Central memory CD8-positive, alpha-beta T cell (primary cell): ENCODE measurements at regions not wholly inside any gene's neighbourhood (a gene's known extent, or its start where the extent isn't known, plus 50 kb on each side); places are given as distances from the start of the nearest gene placed in this dataset.

Experiments used
- ATAC-seq: fragments of 150-1000 bp; cut with Tn5 transposase; replicated peaks from 2 replicates; pipeline ENCODE4 v1.10.0; 2022; ENCODE audit warnings: mild to moderate bottlenecking, moderate FRiP score, moderate number of reproducible peaks; ENCODE audit not compliant: poor library complexity, severe bottlenecking; ENCODE audit errors: extremely low read depth
- DNase-seq, 2 donors: peaks; one replicate each; pipeline ENCODE4 v3.0.0; 2021; ENCODE audit warnings: low spot score in 2 of 2
- H3K27ac Mint-ChIP-seq: one replicate; pipeline ENCODE4 v1.8.0; 2022; ENCODE audit warnings: low read depth, mild to moderate bottlenecking, moderate library complexity, mixed read lengths
- H3K27me3 Mint-ChIP-seq: one replicate; pipeline ENCODE4 v1.8.0; 2022; ENCODE audit warnings: mixed read lengths
- H3K36me3 Mint-ChIP-seq: one replicate; pipeline ENCODE4 v1.8.0; 2022; ENCODE audit warnings: mild to moderate bottlenecking, moderate library complexity, mixed read lengths; ENCODE audit not compliant: insufficient read depth
- H3K4me1 Mint-ChIP-seq: one replicate; pipeline ENCODE4 v1.8.0; 2022; ENCODE audit warnings: mixed read lengths
- H3K4me3 Mint-ChIP-seq: one replicate; pipeline ENCODE4 v1.8.0; 2022; ENCODE audit warnings: mild to moderate bottlenecking, moderate library complexity, mixed read lengths
- H3K9me3 Mint-ChIP-seq: one replicate; pipeline ENCODE4 v1.8.0; 2022; ENCODE audit warnings: mixed read lengths

DNA sequence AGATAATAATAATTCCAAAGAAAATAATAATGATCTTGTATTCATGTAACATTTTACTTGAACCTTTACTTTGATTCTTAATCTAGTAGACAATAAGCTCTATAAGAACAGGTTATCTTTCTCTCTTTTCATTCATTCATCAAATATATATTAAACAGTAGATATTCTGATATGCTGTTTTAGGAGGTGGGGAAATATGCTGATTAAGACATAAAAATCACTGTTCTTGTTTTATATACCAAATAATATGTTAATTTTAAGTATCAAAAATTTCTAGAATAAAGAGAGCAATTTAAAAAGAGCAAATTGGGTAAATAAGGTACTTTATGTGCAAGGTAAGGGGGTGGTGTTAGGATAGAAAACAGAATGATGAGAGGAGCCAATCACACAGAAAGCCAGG, 401.9 kb downstream of the PDHA2 start:
- ATAC-seq (no peak), DNase-seq (no peak)
- Mint-ChIP-seq H3K36me3 (no peaks in the 10 kb centered on the region), H3K4me3 (no peak overlapping the region), H3K9me3 (peaks cover 10% of the 10 kb centered on the region), H3K27ac (no peak overlapping the region), H3K4me1 (no peaks in the 10 kb centered on the region), H3K27me3 (no peaks in the 10 kb centered on the region)

DNA sequence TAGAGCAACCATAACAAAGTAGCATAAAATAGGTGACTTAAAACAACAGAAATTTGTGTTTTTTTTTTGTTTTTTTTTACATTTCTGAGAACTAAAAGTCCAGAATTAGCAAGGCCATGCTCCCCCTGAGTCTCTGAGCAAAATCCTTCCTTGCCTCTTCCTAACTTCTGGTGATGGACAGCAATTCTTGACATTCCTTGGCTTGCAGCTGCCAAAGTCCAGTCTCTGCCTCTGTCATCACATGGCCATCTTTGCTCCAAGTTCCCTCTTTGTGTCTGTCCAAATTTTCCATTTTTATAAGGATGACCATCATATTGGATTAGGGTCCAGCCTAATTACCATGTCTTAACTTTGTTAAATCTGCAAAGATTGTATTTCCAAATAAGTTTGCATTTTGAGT, 407.2 kb downstream of the PDHA2 start:
- Mint-ChIP-seq H3K4me3 (no peak overlapping the region), H3K27me3 (no peaks in the 10 kb centered on the region), H3K9me3 (peaks cover 18% of the 10 kb centered on the region), H3K36me3 (no peaks in the 10 kb centered on the region), H3K4me1 (no peaks in the 10 kb centered on the region), H3K27ac (no peak overlapping the region)
- DNase-seq, result no peak
- no peak for ATAC-seq

DNA sequence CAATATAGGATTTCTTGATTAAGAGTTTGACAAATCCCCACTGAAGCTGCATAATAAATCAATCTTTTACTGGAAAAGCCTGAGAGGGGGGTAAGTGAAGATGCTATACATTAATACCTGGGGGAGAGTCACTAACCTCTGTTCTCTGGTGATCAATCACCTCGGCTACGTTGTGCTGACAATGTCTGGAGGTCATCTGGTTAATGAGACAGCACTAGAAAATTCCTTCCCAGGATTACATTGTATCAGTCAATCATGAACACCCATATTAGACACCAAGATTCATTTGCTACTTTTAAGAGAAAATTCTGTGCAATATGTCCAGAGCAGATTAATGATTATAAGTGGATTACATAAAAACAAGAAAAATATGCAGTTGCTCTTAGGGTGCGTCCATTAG, 408.3 kb downstream of the PDHA2 start:
- H3K9me3 Mint-ChIP-seq, result peaks cover 12% of the 10 kb centered on the region
- H3K36me3 Mint-ChIP-seq, result no peaks in the 10 kb centered on the region
- H3K27me3 Mint-ChIP-seq, result no peaks in the 10 kb centered on the region
- H3K27ac Mint-ChIP-seq, result no peak overlapping the region
- DNase-seq, result no peak
- H3K4me1 Mint-ChIP-seq, result no peaks in the 10 kb centered on the region
- no peak overlapping the region for H3K4me3 Mint-ChIP-seq
- ATAC-seq, result no peak

DNA sequence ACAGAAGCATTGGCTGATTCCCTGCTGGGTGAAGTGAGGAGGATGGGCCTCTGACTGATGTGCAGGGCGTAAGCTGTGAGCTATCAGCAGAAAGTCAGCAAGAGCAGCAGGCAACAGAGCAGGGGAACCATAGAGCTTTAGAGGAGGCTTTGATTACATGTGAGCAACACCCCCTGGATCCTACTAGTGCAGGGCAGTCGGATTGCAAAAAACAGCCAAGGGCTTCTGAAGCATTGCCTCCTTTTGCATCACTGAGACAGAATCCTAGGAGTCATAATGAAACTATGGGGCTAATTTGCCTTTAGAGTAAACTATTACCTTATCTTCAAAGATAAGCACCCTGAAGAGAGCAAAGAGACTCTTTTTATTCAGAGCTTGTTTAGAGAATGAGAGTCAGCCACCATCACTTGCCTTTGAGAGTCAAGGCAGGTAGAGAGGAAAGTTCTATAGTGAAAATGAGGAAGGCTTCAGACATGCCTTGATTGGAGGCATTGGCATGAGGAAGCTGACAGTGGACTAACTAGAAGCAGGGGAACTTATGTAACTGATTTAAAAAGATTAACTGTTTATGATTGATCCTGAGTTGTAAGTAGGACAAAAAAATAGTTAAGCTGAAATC, 420.3 kb downstream of the PDHA2 start:
- no peak for ATAC-seq
- peaks cover 32% of the 10 kb centered on the region for H3K9me3 Mint-ChIP-seq
- H3K27ac Mint-ChIP-seq, result no peak overlapping the region
- no peaks in the 10 kb centered on the region for H3K36me3 Mint-ChIP-seq
- H3K27me3 Mint-ChIP-seq, result no peaks in the 10 kb centered on the region
- no peaks in the 10 kb centered on the region for H3K4me1 Mint-ChIP-seq
- DNase-seq, result no peak
- no peak overlapping the region for H3K4me3 Mint-ChIP-seq

DNA sequence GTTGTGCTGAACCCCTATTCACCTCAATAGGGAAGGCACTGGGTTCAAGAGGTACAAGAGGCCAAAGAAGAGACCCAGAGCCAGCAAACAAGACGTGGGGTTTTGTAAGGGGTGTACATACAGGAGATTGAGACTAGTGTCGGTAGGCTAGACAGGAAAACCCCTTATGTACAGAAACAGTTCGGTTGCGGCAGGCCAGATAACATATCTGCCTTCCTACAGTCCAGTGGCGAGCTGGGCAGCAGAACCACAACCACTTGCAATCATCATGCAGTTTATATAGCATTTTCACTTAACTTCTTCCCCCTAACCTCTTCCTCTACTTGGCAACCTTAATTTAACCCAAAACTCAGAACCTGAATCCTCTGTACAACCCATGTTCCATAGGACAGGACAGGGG, 422.2 kb downstream of the PDHA2 start:
- no peak for DNase-seq
- no peaks in the 10 kb centered on the region for H3K4me1 Mint-ChIP-seq
- H3K9me3 Mint-ChIP-seq, result peaks cover 26% of the 10 kb centered on the region

DNA sequence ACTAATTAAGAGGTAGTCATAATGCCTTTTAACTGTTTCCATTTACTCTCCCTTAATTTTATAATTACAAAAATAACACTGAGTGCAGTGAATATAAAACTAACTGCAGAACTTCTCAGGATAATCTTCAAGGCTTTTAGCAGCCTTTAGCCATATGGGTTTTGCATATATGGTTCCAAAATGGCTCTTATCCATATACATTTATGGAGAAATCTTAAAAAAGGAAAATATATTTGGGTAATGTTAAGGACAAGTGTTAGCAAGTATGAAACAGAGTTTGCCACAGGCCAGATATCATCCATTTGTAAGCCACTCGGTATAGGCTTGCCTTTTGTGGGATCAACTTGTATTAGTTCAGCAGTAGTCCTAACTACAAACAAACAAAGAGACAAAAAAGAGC, 423.4 kb downstream of the PDHA2 start:
- ATAC-seq (no peak), DNase-seq (no peak)
- Mint-ChIP-seq H3K9me3 (peaks cover 29% of the 10 kb centered on the region), H3K36me3 (no peaks in the 10 kb centered on the region), H3K27ac (no peak overlapping the region), H3K4me3 (no peak overlapping the region), H3K4me1 (no peaks in the 10 kb centered on the region), H3K27me3 (no peaks in the 10 kb centered on the region)

More for the DNA sequence above, 422.2 kb downstream of the PDHA2 start:
- Mint-ChIP-seq H3K27me3 (no peaks in the 10 kb centered on the region), H3K36me3 (no peaks in the 10 kb centered on the region), H3K4me3 (no peak overlapping the region), H3K27ac (no peak overlapping the region)
- no peak for ATAC-seq

DNA sequence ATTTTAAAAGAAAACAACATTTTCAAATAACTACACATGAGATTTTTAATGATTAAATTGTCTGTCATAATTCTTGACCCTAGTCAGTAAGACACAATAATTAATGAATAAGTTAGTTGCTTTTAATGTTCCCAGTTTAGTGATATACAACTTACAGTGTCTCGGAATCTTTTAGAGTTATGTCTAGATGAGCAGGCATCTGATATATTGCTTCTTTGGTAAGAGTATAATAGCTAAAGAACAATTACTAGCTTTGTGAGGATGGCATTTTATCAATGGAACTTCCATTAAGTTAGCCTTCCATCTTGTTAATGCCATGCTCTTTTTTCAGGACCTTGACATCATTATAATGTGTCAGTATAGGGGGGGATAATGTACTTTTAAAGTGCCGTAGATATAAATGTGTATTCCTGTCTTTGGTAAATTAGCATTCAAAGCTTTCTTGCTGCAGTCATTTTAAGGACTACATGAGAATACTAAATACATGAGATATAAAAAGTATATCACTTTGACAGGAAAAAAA, 425.1 kb downstream of the PDHA2 start:
- Mint-ChIP-seq H3K4me1 (no peaks in the 10 kb centered on the region), H3K4me3 (no peak overlapping the region), H3K9me3 (peaks cover 19% of the 10 kb centered on the region), H3K27ac (no peak overlapping the region), H3K36me3 (no peaks in the 10 kb centered on the region), H3K27me3 (no peaks in the 10 kb centered on the region)
- ATAC-seq (no peak), DNase-seq (no peak)

DNA sequence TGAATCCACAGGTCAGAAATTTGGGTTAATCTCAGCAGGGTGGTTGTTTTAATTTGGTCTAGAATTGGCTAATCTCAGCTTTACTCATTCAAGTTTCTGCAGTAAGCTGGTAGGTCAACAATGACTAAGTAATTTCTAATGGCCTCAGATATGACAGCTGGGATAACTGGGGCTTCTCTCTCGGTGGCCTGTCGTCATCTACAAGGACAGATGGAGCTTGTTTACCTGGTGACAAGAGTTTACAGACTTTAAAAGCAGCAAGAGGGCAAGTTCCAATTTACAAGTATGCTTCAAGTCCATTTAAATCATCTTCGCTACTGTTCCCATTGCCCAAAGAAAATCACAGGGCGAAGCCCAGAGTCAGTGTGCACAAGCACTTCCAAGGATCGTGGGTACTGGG, 453.9 kb downstream of the PDHA2 start:
- ATAC-seq (no peak), DNase-seq (no peak)
- Mint-ChIP-seq H3K27ac (no peak overlapping the region), H3K4me1 (no peaks in the 10 kb centered on the region), H3K36me3 (peaks cover 2% of the 10 kb centered on the region), H3K27me3 (no peaks in the 10 kb centered on the region), H3K4me3 (no peak overlapping the region), H3K9me3 (peaks cover 13% of the 10 kb centered on the region)

DNA sequence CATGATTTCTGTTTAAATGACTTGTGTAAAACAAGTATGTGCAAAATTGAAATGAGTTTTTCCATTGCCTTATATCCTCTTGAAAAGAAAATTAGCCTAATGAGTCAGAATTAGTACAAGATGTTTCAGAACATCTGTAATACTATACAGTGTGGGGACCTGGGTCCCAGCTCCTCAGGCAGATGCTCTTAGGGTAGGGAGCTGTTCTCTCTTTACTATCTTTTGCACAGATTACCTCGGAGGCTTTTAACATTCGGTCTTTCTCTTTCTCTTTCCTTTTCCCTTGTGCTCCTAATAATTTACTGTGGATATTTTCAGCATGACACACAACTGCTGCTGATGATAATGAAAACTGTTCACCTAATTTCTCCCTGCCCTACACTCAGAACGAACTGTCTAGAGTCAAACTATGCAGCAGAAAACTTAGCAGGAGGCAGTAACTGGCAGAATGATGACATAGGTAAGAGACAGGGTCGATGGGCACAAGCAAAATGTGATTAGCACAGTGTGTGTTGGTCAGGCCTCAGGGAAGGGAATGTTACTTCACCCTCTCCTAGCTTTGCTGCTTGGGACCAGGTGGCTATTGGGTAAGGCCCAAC, 455.3 kb downstream of the PDHA2 start:
- Mint-ChIP-seq H3K4me1 (no peaks in the 10 kb centered on the region), H3K9me3 (peaks cover 10% of the 10 kb centered on the region), H3K36me3 (peaks cover 2% of the 10 kb centered on the region), H3K27me3 (no peaks in the 10 kb centered on the region), H3K27ac (no peak overlapping the region), H3K4me3 (no peak overlapping the region)
- ATAC-seq (no peak), DNase-seq (no peak)

DNA sequence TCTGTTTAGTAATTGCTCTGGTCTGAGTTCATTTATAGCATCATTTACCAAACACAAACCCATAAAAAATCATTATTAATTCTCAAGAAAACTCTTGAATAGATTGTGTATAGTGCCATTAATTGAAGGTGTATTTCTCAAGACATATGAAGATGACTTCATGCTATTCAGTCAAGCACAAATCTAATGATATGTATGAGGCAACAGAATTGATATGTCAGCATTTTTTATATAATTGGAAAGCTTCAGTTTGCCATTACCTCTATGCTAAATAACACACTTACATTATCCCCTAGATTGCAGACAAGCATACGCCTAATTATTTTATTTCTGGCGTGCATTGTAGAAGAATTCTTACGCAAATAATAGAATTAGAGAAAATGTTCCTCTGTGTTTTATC, 461.8 kb downstream of the PDHA2 start:
- ATAC-seq (no peak), DNase-seq (no peak)
- Mint-ChIP-seq H3K36me3 (no peaks in the 10 kb centered on the region), H3K27me3 (no peaks in the 10 kb centered on the region), H3K9me3 (peaks cover 10% of the 10 kb centered on the region), H3K4me1 (no peaks in the 10 kb centered on the region), H3K27ac (no peak overlapping the region), H3K4me3 (no peak overlapping the region)

DNA sequence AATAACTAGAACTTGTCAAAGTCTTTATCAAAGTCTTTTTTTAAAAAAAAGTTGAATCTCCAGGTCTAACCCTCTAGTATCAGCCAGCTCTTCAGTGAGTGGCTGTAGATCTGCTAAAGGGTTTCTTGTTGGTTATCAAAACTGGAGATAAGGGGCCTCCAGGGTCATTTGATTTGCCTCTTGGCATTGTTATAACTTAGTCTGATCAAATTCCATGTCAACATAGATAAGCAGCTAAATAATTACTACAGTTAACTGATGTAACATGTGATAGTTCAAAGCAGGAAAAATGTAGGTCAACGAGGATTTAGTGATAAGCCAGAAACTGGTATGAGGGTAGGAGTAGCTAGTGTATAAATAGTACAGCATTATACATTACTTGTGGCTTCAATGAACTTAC, 465.1 kb downstream of the PDHA2 start:
- H3K4me3 Mint-ChIP-seq, result no peak overlapping the region
- peaks cover 15% of the 10 kb centered on the region for H3K9me3 Mint-ChIP-seq
- no peak overlapping the region for H3K27ac Mint-ChIP-seq
- no peaks in the 10 kb centered on the region for H3K27me3 Mint-ChIP-seq
- no peak for DNase-seq
- no peaks in the 10 kb centered on the region for H3K36me3 Mint-ChIP-seq
- H3K4me1 Mint-ChIP-seq, result no peaks in the 10 kb centered on the region
- no peak for ATAC-seq

DNA sequence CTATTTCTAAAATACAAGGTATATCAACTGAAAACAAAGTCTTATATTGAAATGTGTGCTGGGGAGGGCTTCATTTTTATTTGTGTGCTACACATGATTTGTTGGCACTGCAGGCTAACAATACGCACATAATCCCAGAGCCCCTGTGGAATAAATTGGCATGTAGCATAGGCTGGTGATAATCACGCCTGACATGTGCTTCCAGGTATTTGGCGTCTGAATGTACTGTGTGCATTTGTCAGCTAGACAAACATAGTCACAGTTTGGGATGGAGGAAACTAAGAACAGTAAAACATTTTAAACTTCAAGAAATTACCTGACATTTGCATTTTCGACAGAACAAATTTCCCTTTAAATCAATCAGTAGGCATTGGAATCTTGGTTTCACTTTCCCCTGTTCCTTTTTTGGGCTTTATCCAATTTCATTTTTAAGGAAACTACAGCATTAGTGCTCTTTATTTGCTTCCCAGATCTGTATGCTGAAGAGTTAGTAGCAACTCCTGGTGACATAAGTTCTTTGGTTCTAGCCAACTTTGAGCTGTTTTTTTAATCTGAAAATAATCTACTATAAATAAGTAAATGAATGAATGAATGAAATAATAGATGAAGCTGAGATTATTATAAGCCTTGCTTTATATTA, 472.3 kb downstream of the PDHA2 start:
- no peak for DNase-seq
- Mint-ChIP-seq H3K9me3 (peaks cover 16% of the 10 kb centered on the region), H3K27ac (no peak overlapping the region), H3K36me3 (no peaks in the 10 kb centered on the region), H3K4me1 (no peaks in the 10 kb centered on the region), H3K4me3 (no peak overlapping the region), H3K27me3 (no peaks in the 10 kb centered on the region)
- ATAC-seq, result no peak

DNA sequence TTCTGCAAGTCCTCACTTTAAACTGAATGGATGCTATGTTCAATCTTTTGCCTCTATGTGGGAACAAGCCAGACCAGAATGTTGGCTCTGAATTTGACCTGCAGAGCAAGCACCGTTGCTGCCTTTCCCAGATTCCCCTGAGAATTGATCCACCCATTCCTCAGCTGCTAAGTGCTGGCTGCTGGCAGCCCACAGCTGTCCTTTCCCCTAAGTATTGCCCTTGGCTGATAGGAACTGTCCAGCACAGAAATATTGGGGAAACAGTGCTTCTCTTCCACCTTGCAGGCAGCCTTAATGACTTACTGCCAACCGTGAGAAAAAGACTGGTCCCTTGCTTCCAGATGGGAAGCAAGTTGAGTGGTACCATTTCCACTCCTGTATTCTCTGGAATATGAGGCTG, 475.9 kb downstream of the PDHA2 start:
- Mint-ChIP-seq H3K4me3 (no peak overlapping the region), H3K27me3 (no peaks in the 10 kb centered on the region), H3K9me3 (peaks cover 7% of the 10 kb centered on the region), H3K36me3 (no peaks in the 10 kb centered on the region), H3K27ac (no peak overlapping the region), H3K4me1 (no peaks in the 10 kb centered on the region)
- ATAC-seq (no peak), DNase-seq (no peak)
